Medulla oblongata (tissue), 1 donor: ENCODE measurements at regions not wholly inside any gene's neighbourhood (a gene's known extent, or its start where the extent isn't known, plus 50 kb on each side); places are given as distances from the start of the nearest gene placed in this dataset.

ENCODE experiments used
- DNase-seq: peaks from one replicate; pipeline ENCODE4 v3.0.0-alpha.2; 2015; ENCODE audit errors: extremely low spot score

GRCh38 chr2:118198268-118198667, 110.0 kb downstream of the INSIG2 start:
- no peak for DNase-seq

- DNase-seq = no peak
Observed at GRCh38 chr2:118197011-118197675, 108.9 kb downstream of the INSIG2 start.

- no peak for DNase-seq
Observed at GRCh38 chr2:118190474-118190873, 102.2 kb downstream of the INSIG2 start.

- DNase-seq = no peak
Observed at GRCh38 chr2:118186858-118187254, 98.6 kb downstream of the INSIG2 start.

- peak; percentile 87 for DNase-seq
Observed at GRCh38 chr2:118186110-118186857, 98.0 kb downstream of the INSIG2 start.

- peak; percentile 65 for DNase-seq
Observed at GRCh38 chr2:118185210-118186109, 97.2 kb downstream of the INSIG2 start.

- no peak for DNase-seq
Observed at GRCh38 chr2:118183381-118183780, 95.1 kb downstream of the INSIG2 start.

GRCh38 chr2:118179445-118179844, 91.2 kb downstream of the INSIG2 start:
- no peak for DNase-seq

- no peak for DNase-seq
Observed at GRCh38 chr2:118177884-118178283, 89.6 kb downstream of the INSIG2 start.

- DNase-seq = no peak
Observed at GRCh38 chr2:118177318-118177717, 89.0 kb downstream of the INSIG2 start.

GRCh38 chr2:118176601-118177000, 88.3 kb downstream of the INSIG2 start:
- DNase-seq = no peak

- DNase-seq = no peak
Observed at GRCh38 chr2:118171546-118171945, 83.3 kb downstream of the INSIG2 start.

GRCh38 chr2:118169359-118170005, 81.2 kb downstream of the INSIG2 start:
- DNase-seq = no peak

- DNase-seq = no peak
Observed at GRCh38 chr2:118168615-118169014, 80.3 kb downstream of the INSIG2 start.

- DNase-seq = no peak
Observed at GRCh38 chr2:118167026-118167425, 78.8 kb downstream of the INSIG2 start.

GRCh38 chr2:118166242-118166641, 78.0 kb downstream of the INSIG2 start:
- DNase-seq = no peak

GRCh38 chr2:118165595-118165994, 77.3 kb downstream of the INSIG2 start:
- no peak for DNase-seq
